ENCODE measurements at regions not wholly inside any gene's neighbourhood (a gene's known extent, or its start where the extent isn't known, plus 50 kb on each side); places are given as distances from the start of the nearest gene placed in this dataset.

DNA sequence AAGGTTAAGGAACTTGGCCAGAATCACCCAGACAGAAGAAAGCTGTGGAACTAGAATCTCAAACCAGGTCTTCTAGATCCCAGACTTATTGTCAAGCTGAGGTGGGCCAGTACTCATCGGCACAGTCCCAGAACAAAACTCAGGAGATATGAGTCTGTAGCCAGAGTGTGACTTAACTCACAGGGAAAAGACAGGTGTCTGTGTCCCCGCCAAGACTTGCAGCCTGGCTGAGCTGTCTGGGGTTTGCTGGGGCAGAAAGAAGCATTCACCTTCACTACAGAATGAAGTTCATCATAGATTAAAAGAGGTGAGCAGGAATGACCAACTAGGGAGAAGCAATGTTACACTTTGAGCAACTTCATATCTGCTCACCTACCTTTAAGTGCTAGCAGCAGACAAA is 257.2 kb downstream of the FOXO1 start:
- no peak for TF ChIP-seq EZH2 (IDR thresholded peaks at IDR 0.05; ENCODE audit: borderline replicate concordance, low read length)
- TF ChIP-seq, protein P1, sequence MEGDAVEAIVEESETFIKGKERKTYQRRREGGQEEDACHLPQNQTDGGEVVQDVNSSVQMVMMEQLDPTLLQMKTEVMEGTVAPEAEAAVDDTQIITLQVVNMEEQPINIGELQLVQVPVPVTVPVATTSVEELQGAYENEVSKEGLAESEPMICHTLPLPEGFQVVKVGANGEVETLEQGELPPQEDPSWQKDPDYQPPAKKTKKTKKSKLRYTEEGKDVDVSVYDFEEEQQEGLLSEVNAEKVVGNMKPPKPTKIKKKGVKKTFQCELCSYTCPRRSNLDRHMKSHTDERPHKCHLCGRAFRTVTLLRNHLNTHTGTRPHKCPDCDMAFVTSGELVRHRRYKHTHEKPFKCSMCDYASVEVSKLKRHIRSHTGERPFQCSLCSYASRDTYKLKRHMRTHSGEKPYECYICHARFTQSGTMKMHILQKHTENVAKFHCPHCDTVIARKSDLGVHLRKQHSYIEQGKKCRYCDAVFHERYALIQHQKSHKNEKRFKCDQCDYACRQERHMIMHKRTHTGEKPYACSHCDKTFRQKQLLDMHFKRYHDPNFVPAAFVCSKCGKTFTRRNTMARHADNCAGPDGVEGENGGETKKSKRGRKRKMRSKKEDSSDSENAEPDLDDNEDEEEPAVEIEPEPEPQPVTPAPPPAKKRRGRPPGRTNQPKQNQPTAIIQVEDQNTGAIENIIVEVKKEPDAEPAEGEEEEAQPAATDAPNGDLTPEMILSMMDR (IDR thresholded peaks at IDR 0.05; ENCODE audit: low read length): no peak
